AG04449 (cell line): ENCODE measurements at regions not wholly inside any gene's neighbourhood (a gene's known extent, or its start where the extent isn't known, plus 50 kb on each side); places are given as distances from the start of the nearest gene placed in this dataset.

Experiments
- CTCF ChIA-PET: fragments of 350-600 bp; formaldehyde crosslinking; extraction: SDS; loops from one replicate; lab custom pipeline; 2021; ENCODE audit warnings: antibody characterized with exemption; lab: Yijun Ruan, JAX
- POLR2A ChIA-PET: fragments of 400-600, 350-600 bp; formaldehyde crosslinking; extraction: SDS; loops from one replicate; lab custom pipeline; 2020; ENCODE audit warnings: antibody characterized with exemption, inconsistent platforms; lab: Yijun Ruan, JAX
- DNase-seq: peaks from one replicate; pipeline ENCODE4 v3.0.0-alpha.2; 2010; ENCODE audit warnings: low read depth, low spot score
- H3K4me3 ChIP-seq: 2 replicates; pipeline ENCODE4 v1.5.1; 2011; ENCODE audit warnings: low read depth, mild to moderate bottlenecking, control low read depth, low read length
- CTCF ChIP-seq: IDR thresholded peaks from one replicate; pipeline ENCODE4 v1.5.1; 2011; ENCODE audit warnings: mild to moderate bottlenecking, moderate library complexity, low read length, control low read depth, inconsistent platforms; ENCODE audit not compliant: insufficient read depth; ENCODE audit errors: missing control alignments

DNA sequence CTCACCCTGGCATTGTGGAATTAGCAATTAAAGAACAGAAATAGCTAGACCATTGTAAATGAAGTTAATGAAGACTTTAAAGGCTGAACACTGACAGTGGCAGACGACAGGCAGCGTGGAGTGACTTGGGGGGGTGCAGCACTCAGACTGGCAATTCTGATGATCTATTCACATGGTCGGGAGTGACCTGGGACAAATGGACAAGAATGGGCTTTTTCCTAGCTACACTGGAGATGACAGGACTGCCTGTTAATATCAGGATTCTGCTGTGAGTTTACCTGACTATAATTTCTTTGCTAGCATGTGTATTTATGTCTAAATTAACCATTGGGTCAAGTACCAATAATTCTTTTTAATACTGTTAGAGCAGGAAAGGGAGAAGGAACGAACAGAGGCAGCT lies 199.6 kb downstream of the FBXO15 start:
- no peak for DNase-seq
- CTCF ChIA-PET, result no interaction called here
- no peak for TF ChIP-seq CTCF
- POLR2A ChIA-PET, result no interaction called here
- H3K4me3 ChIP-seq, result no peak overlapping the region

DNA sequence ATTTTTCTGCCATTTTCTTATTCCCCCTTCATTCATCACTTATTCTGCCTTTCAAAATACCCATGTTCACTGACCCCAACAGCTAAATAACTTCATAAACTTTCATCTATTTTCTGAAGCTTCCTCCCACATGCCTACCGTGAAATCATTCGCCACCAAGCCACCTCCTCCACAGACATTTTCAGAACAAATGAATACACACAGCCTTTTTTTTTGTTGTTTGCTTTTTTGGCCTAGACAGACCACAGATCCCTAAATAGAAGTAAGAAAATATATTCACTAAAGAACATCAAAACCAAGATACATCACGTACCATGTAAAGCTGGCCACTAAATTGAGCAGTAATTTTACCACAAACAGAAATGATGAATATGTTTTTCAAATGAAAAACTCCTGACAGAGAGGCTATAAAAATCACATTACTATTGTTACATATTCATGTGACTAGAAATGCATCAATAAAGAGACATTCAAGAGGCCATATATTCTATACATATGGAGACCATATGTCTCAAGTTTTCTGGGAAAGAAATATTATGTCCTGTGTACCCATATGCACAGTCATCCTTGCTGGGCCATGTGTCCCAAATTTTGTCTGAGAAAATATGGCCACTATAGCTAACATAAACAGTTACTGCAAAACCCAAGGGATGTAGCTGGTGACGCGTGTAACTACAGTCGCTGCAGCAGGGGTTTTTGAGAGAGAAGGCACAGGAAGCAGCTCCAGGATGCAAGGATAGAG lies 200.3 kb downstream of the FBXO15 start:
- no peak for DNase-seq
- no peak overlapping the region for H3K4me3 ChIP-seq
- ChIA-PET CTCF (interaction anchor here (0.6 kb wide), 1 partner anchor 1183 kb away, joined by 3 read pairs; no protein-coding TSS in a partner anchor), POLR2A (no interaction called here)
- no peak for TF ChIP-seq CTCF

DNA sequence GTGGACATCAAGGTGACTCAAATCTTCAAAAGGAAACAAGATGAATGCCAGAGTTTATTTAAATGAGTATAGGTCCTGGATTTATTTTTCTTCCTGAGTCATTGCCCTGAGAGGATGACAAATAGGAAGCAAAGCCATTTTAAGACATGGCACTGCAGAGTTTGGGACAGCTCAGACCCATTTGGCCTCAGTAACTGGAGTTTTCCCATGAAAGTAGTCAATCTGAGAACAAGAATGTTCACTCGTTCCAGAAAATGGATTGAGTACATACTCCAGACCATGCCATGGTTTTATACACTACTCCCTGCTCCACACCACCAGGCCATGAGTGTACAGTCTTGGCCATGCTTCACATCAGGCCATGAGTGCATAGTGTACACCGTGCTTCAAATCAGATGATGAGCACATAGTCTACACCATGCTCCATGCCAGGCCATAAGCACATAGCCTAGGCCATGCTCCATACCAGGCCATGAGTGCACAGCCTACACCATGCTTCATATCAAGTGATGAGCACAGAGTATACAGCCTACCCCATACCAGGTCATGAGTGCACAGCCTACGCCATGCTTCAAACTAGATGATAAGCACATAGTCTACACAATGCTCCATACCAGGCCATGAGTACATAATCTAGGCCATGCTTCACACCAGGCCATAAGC lies 202.4 kb downstream of the FBXO15 start:
- POLR2A ChIA-PET, result no interaction called here
- CTCF ChIA-PET, result no interaction called here

DNA sequence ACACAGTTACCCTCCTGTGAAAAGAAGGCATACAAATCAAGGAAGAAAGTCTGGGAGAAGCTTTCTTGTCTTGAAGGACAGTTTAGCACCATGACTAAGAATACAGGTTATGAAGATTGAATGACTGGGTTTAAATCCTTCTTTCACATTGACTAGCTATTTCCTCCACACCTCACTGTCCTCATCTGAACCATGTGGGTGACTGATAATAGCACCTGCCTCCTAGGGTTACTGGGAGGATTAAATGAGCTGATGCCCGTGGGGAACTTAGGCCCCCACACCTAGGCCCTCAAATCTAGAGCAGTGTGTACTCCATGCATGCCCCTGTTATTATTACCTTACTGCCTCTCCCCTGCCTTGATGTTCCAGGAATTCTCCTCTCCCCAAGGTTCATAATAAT lies 202.9 kb downstream of the FBXO15 start:
- H3K4me3 ChIP-seq, result no peak overlapping the region
- POLR2A ChIA-PET, result no interaction called here
- DNase-seq, result no peak
- TF ChIP-seq CTCF, result no peak
- CTCF ChIA-PET, result no interaction called here

More for the DNA sequence above, 202.4 kb downstream of the FBXO15 start:
- no peak for DNase-seq
- TF ChIP-seq CTCF, result no peak
- H3K4me3 ChIP-seq, result no peak overlapping the region

- no peak for TF ChIP-seq CTCF
- ChIA-PET CTCF (no interaction called here), POLR2A (no interaction called here)
- no peak for DNase-seq
- H3K4me3 ChIP-seq, result no peak overlapping the region
Observed at GRCh38 chr18:73943763-73944162, 203.9 kb downstream of the FBXO15 start.

- TF ChIP-seq CTCF, result no peak
- CTCF ChIA-PET, result no interaction called here
- no peak overlapping the region for H3K4me3 ChIP-seq
- POLR2A ChIA-PET, result no interaction called here
- no peak for DNase-seq
Observed at GRCh38 chr18:73942956-73943355, 204.7 kb downstream of the FBXO15 start.
